ENCODE measurements at regions not wholly inside any gene's neighbourhood (a gene's known extent, or its start where the extent isn't known, plus 50 kb on each side); places are given as distances from the start of the nearest gene placed in this dataset.
"Not testable (repeated sequence)": the region's sequence is repeated elsewhere in the genome, so short reads cannot be mapped to it uniquely, and the experiment has no call there.

GRCh38 chr6:144437105-144437504 is 152.0 kb downstream of the UTRN start:
- no peak for DNase-seq

DNA sequence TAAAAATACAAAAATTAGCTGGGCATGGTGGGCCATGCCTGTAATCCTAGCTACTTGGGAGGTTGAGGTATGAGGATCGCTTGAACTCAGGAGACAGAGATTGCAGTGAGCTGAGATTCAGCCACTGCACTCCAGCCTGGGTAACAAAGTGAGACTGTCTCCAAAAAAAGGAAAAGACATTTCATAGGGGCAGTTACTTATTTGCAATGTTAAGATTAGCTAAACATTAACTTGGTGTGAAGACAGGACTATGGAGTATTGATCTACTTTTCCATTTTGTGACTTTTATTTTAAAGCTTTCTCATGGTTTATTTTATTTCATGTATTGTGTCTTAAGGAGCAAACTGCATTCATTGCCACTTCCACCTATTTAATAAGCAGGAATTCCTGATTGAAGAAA is 153.0 kb downstream of the UTRN start:
- DNase-seq: no peak

GRCh38 chr6:144439016-144439415 is 153.9 kb downstream of the UTRN start:
- no peak for DNase-seq

DNA sequence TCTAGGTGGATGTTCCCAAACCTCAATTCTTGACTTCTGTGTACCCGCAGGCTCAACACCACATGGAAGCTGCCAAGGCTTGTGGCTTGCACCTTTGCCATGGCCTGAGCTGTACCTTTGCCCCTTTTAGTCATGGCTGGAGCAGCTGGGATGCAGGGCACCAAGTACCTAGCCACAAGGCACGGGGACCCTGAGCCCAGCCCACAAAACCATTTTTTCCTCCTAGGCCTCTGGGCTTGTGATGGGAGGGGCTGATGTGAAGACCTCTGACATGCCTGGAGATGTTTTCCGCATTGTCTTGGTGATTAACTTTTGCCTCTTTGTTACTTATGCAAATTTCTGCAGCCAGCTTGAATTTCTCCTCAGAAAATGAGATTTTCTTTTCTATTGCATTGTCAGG is 156.7 kb downstream of the UTRN start:
- not testable (repeated sequence) for DNase-seq

DNA sequence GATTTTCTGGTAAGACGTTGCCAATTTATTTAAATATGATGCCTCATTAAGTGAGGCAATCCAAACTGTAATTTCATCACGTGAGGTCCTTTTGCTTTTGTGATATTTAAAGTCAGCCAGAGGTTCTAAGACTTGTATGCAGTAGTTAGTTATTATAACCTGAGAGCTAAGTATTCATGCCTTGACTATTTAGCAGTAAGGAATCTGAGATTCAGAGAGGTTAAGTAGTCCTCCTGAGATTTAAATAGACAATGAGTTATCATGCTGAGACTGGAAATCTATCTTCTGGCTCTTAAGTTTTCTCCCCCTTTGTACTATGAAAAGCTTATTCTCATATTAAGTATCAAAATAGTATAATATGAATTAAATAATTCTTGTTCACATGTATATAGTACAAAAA is 158.0 kb downstream of the UTRN start:
- no peak for DNase-seq

GRCh38 chr6:144447472-144447871 is 162.3 kb downstream of the UTRN start:
- DNase-seq: no peak

DNA sequence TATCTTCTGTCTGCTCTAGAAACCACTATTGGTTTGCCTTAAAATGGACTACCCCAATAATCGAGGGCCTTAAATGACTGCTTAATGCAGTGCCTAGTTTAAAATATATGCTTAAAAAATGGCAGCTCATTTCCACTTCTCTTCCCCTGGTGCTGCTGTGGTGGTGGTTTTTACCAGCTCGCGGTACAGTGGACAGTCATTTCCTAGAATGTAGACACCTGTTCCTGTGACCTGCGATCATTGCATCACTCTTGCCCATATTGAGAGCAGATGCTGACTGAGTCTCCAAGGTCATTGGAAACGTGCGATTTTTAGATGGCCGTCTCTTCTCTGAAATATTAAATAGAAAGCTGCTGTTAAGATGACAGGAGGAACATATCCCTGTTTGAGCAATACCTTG is 164.1 kb downstream of the UTRN start:
- DNase-seq: no peak

DNA sequence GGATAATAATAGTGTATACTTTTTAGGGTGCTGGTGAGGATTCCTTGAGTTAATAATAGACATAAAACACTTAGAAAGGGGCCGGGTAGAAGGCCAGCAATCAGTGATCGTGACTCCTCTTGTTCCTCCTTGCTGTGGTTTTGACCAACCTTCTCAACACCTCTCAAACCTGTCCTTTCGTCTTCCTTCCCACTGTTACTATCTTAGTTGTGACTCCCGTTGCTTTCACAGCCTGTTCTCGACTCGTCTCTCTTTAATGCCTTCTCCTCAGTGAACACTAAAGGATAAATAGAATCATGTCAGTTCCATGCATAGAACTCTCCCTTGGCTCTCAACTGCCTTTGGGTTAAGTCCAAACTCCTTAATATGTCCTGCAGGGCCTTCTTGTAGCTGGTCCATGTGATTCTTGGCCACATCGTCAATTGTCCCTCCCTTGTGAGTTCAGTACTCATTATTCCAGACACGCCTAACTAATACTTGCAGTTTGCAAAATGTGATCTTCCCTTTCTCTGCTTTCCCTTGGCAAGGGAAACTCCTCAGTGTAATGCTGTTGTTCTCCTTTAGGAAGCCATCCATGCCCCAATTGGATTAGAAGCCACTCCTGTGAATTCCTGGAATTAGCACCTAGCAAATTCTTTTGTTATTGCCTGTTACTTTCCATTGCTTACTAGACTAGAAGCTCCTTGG is 164.9 kb downstream of the UTRN start:
- DNase-seq: no peak

- no peak for DNase-seq
These were observed 175.4 kb downstream of the UTRN start for GRCh38 chr6:144460327-144461095.

DNA sequence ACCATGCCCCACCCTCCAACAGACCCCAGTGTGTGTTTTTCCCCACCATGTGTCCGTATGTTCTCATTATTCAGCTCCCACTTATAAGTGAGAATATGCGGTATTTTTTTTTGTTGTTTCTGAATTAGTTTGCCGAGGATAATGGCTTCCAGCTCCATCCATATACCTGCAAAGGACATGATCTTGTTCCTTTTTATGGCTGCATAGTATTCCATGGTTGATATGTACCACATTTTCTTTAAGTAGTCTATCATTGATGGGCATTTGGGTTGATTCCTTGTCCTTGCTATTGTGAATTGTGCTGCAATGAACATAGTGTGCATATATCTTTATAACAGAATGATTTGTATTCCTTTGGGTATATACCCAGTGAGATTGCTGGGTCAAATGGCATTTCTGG is 176.9 kb downstream of the UTRN start:
- no peak for DNase-seq

- no peak for DNase-seq
These were observed 181.6 kb downstream of the UTRN start for GRCh38 chr6:144466716-144467115.

GRCh38 chr6:144467172-144467762 is 182.1 kb downstream of the UTRN start:
- DNase-seq: no peak

DNA sequence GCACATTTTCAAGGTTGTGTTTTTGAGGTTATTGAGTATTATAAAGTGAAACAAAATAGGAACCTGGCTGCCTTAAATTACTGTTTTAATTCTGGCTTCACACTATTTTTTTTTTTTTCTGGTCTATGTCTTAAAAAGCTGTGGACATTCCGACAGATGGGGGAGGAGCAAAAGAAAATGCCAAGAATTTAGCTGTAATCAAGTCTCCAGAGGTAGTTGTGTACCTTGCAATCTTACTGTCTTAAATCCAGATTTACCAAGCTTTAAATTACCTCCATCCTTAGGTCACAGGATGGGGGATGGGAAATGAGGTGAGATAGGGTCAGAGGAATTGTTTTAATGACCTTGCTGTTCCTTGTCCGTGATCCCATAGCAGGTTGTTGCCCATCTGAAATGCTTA is 182.8 kb downstream of the UTRN start:
- DNase-seq: no peak

- DNase-seq: no peak
These were observed 183.6 kb downstream of the UTRN start for GRCh38 chr6:144468709-144469108.

- no peak for DNase-seq
These were observed 184.0 kb downstream of the UTRN start for GRCh38 chr6:144469144-144469575.

DNA sequence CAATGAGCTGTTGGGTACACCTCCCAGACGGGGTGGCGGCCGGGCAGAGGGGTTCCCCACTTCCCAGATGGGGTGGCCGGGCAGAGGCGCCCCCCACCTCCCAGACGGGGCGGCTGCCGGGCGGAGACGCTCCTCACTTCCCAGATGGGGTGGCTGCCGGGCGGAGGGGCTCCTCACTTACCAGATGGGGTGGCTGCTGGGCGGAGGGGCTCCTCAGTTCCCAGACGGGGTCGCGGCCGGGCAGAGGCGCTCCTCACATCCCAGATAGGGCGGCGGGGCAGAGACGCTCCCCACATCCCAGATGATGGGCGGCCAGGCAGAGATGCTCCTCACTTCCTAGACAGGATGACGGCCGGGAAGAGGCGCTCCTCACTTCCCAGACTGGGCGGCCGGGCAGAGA is 185.1 kb downstream of the UTRN start:
- DNase-seq: not testable (repeated sequence)

DNA sequence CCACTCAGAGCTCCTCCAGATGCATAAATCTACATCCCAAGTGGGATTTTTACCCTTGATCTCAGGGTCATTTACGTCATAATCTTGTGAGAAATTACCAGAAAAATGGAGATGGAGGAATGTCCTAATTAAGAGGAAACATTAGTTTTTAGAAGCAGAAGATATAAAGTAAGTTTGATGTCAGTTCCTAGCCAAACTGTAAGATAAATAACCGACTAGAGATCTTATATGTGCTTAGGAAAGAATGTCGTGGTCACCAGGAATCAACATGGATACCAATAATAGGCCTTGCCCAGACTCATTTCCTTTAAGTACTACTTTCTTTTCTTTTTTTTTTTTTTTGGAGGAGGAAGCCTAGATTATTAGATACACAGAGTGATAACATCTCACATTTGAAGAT is 186.9 kb downstream of the UTRN start:
- DNase-seq: no peak

GRCh38 chr6:144474290-144474689 is 189.2 kb downstream of the UTRN start:
- no peak for DNase-seq

DNA sequence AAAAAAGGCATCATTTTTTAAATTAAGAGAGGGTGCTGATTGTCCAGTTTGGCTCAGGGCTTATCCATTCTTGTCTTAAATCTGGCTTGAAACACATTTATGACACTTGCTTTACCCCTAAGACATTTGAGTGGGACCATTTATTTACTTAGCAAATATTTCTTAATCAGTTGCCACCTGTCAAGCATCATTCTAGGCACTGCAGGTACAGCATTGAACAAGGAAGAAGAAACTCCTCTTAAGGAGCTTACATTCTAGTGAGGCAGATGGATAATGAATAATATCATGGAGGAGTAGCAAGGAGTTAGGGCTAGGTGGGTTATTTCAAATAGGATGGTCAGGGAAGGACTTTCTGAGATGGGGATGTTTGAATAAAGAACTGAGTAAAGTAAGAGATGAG is 189.8 kb downstream of the UTRN start:
- no peak for DNase-seq

DNA sequence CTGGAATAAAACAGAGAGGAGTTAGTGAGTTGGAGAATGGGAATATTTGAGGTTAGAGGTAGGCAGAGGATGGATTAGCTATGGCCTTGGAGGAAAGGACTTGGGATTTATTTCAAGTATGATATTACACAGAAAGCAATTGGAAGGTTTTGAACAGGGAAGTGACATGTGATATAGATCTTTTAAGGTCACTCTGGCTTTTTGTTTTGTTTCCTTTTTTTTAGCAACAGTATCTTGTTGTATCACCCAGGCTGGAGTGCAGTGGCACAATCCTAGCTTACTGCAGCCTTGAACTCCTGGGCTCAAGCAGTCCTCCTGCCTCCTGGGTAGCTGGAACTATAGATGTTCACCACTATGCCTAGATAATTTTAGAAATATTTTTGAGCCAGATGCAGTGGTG is 190.3 kb downstream of the UTRN start:
- no peak for DNase-seq

GRCh38 chr6:144476286-144476685 is 191.2 kb downstream of the UTRN start:
- DNase-seq: no peak

DNA sequence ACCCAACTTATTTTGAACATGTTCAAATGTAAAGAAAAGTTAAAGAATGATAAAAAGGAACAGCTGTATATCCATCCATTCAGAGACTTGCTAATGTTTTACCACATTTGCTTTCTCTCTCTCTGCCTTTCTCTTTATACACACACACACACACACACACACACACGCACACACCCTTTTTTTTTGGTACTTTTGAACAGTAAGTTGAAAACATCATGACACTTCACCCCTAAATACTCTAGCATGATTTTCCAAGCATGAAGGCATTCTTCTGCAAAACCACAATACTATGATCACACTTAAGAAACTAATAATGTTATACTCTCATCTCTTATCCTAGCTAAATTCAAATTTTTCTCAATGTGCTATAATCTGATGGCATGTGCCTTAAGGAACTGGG is 192.3 kb downstream of the UTRN start:
- DNase-seq: no peak

DNA sequence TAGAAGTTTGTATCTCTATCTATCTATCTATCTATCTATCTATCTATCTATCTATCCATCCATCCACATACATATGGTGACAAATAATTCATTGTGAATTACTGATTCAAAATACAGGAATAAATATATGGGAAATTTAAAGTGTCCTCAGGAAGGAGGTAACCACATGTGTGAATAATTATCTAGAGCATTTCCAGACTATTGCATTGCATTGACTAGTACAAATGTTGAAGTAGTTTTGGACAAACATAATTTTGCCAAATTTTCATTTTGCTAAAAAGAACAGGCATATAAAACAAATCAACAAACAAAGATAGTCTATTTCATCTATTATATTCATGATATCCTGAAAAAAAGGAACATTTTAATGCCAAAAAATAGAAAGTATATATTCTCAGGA is 192.7 kb downstream of the UTRN start:
- DNase-seq: no peak

GRCh38 chr6:144478483-144478882 is 193.3 kb downstream of the UTRN start:
- no peak for DNase-seq
